Caco-2 (cell line): ENCODE measurements at regions not wholly inside any gene's neighbourhood (a gene's known extent, or its start where the extent isn't known, plus 50 kb on each side); places are given as distances from the start of the nearest gene placed in this dataset.

Experiments
- BruUV-seq: library from RNA; stranded (reverse); fragments of 400-500 nt; replicated peaks from 2 replicates; lab custom pipeline; 2021; lab: Mats Ljungman, UMichigan
- CTCF ChIA-PET: fragments of 300-600 bp; sonication (Branson Sonifier 250); formaldehyde crosslinking; loops from one replicate; lab custom pipeline; 2022; ENCODE audit warnings: antibody characterized with exemption; lab: Charles Lee
- POLR2A ChIA-PET: fragments of 300-600 bp; sonication (Branson Sonifier 250); formaldehyde crosslinking; loops from one replicate; lab custom pipeline; 2022; ENCODE audit warnings: antibody characterized with exemption; lab: Charles Lee
- DNase-seq, 2 experiments: peaks; one replicate each; pipeline versions ENCODE4 v3.0.0 to v3.0.0-alpha.2; 2020 to 2022
- H3K27me3 ChIP-seq: replicated peaks from 2 replicates; pipeline ENCODE4 v1.6.0; 2011; ENCODE audit warnings: low read length; ENCODE audit not compliant: control insufficient read depth, insufficient read depth
- H3K36me3 ChIP-seq: 2 replicates; pipeline ENCODE4 v1.5.1; 2011; ENCODE audit warnings: low read length; ENCODE audit not compliant: control insufficient read depth, insufficient read depth
- H3K4me1 ChIP-seq: fragments of 250-450 bp; sonication (Bioruptor Pico); 2 replicates; pipeline ENCODE4 v1.5.1; 2020; ENCODE audit warnings: mild to moderate bottlenecking
- H3K4me3 ChIP-seq: 2 replicates; pipeline ENCODE4 v1.5.1; 2011; ENCODE audit warnings: low read depth, mild to moderate bottlenecking, control low read depth, low read length
- H3K9me3 ChIP-seq: fragments of 250-450 bp; sonication (Bioruptor Pico); 2 replicates; pipeline ENCODE4 v1.5.1; 2020; ENCODE audit warnings: mild to moderate bottlenecking, moderate library complexity
- H3K27ac Mint-ChIP-seq: one replicate; pipeline ENCODE4 v1.8.0; 2022; ENCODE audit warnings: mixed read lengths; ENCODE audit not compliant: unreplicated experiment
- H3K27me3 Mint-ChIP-seq: one replicate; pipeline ENCODE4 v1.8.0; 2022; ENCODE audit warnings: mixed read lengths; ENCODE audit not compliant: insufficient read depth, unreplicated experiment
- H3K36me3 Mint-ChIP-seq: one replicate; pipeline ENCODE4 v1.8.0; 2022; ENCODE audit warnings: mild to moderate bottlenecking, mixed read lengths; ENCODE audit not compliant: insufficient read depth, unreplicated experiment
- H3K4me1 Mint-ChIP-seq: one replicate; pipeline ENCODE4 v1.8.0; 2022; ENCODE audit warnings: low read depth, mixed read lengths; ENCODE audit not compliant: unreplicated experiment
- H3K4me3 Mint-ChIP-seq: one replicate; pipeline ENCODE4 v1.8.0; 2022; ENCODE audit warnings: mild to moderate bottlenecking, moderate library complexity, mixed read lengths; ENCODE audit not compliant: unreplicated experiment
- H3K9me3 Mint-ChIP-seq: one replicate; pipeline ENCODE4 v1.8.0; 2022; ENCODE audit warnings: mixed read lengths; ENCODE audit not compliant: unreplicated experiment
- intact Hi-C: fragments of 100-400 bp; cut with micrococcal nuclease; formaldehyde crosslinking; loops from one replicate; pipeline ENCODE4 v1.10.0; 2022; ENCODE audit not compliant: unreplicated experiment
- TF ChIP-seq, protein P1 (sequence below), 2 experiments: fragments of 200-600 bp in 1 of 2; IDR thresholded peaks; 1 replicate in 1 of 2; 2 replicates in 1 of 2; pipeline versions ENCODE4 v1.5.1 to v1.8.0; 2011 to 2022; ENCODE audit warnings: antibody characterized with exemption in 1 of 2, control low read depth in 1 of 2, inconsistent platforms in 1 of 2, low read depth in 1 of 2, low read length in 1 of 2, mild to moderate bottlenecking in 1 of 2, moderate library complexity in 1 of 2; ENCODE audit not compliant: insufficient read depth in 1 of 2, severe bottlenecking in 1 of 2, unreplicated experiment in 1 of 2

DNA sequence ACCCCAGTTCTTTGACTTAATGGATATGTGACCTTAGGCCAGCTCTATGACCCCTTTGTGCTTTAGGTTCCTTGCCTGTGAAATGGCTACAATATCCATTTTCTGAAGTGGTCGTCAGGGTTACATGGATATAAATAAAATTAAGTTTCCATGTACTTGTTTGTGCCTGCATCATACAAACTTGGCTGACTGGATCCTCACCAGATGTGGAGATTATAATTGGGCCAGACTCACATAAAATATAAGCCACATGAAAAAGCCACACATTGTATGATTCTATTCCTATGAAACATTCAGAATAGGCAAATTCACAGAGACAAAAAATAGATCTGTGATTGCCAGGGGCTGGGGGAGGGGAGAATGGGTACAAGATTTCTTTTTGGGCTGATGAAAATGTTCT, 100.9 kb upstream of the USP47 start:
- no peaks in the 10 kb centered on the region for H3K4me1 Mint-ChIP-seq
- H3K9me3 Mint-ChIP-seq: no peaks in the 10 kb centered on the region
- no peak for DNase-seq
- ChIA-PET CTCF (no interaction called here), POLR2A (no interaction called here)
- H3K27me3 Mint-ChIP-seq: peaks cover 24% of the 10 kb centered on the region
- no peaks in the 10 kb centered on the region for H3K36me3 ChIP-seq
- H3K27me3 ChIP-seq: no peaks in the 10 kb centered on the region
- no peak overlapping the region for H3K27ac Mint-ChIP-seq
- no peak overlapping the region for H3K4me3 ChIP-seq
- BruUV-seq: no TSS peak
- H3K4me3 Mint-ChIP-seq: no peak overlapping the region
- H3K36me3 Mint-ChIP-seq: no peaks in the 10 kb centered on the region
- no peaks in the 10 kb centered on the region for H3K4me1 ChIP-seq
- TF ChIP-seq, protein P1, sequence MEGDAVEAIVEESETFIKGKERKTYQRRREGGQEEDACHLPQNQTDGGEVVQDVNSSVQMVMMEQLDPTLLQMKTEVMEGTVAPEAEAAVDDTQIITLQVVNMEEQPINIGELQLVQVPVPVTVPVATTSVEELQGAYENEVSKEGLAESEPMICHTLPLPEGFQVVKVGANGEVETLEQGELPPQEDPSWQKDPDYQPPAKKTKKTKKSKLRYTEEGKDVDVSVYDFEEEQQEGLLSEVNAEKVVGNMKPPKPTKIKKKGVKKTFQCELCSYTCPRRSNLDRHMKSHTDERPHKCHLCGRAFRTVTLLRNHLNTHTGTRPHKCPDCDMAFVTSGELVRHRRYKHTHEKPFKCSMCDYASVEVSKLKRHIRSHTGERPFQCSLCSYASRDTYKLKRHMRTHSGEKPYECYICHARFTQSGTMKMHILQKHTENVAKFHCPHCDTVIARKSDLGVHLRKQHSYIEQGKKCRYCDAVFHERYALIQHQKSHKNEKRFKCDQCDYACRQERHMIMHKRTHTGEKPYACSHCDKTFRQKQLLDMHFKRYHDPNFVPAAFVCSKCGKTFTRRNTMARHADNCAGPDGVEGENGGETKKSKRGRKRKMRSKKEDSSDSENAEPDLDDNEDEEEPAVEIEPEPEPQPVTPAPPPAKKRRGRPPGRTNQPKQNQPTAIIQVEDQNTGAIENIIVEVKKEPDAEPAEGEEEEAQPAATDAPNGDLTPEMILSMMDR (IDR thresholded peaks at IDR 0.05; ENCODE audit: insufficient read depth in 1 of 2, low read depth in 1 of 2, low read length in 1 of 2, severe bottlenecking in 1 of 2, unreplicated experiment in 1 of 2): no peak
- intact Hi-C loops: no loop called here
- H3K9me3 ChIP-seq: no peaks in the 10 kb centered on the region

DNA sequence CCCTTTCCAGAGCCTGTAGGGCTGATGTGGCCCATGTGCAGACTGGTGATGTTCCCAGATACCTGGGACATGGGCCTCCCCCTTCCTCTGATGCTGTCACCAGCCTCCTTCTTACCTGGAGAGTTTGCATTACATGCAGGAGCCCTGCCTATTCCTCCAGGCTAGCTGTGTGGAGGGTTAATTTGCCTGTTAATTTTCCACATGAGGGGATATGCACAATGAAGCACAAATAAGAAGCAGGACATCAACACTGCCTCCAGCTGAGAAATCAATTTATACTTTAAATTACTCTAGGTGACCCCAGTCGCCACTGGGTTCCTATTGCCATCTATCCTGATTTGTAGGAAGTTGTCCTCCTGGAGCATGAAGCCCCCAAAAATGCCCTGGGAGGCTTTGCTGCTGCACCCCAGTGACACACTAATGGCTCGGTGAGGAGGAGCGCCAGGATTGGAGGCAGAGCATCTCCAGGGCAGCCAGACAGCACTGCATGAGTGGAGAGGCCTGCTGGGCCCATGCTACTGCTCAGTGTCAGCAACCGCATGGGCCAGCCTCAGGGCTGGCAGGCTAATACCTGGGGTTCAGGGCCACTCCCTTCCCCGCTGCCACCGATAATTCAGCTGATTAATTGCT, 101.6 kb upstream of the USP47 start:
- TF ChIP-seq, protein P1 (IDR thresholded peaks at IDR 0.05; ENCODE audit: insufficient read depth in 1 of 2, low read depth in 1 of 2, low read length in 1 of 2, severe bottlenecking in 1 of 2, unreplicated experiment in 1 of 2): no peak
- Mint-ChIP-seq H3K27me3 (peaks cover 27% of the 10 kb centered on the region), H3K4me3 (no peak overlapping the region), H3K36me3 (no peaks in the 10 kb centered on the region), H3K9me3 (no peaks in the 10 kb centered on the region), H3K4me1 (no peaks in the 10 kb centered on the region), H3K27ac (no peak overlapping the region)
- Histone ChIP-seq H3K36me3 (no peaks in the 10 kb centered on the region), H3K4me3 (no peak overlapping the region), H3K9me3 (no peaks in the 10 kb centered on the region), H3K4me1 (no peaks in the 10 kb centered on the region), H3K27me3 (no peaks in the 10 kb centered on the region)
- DNase-seq: no peak
- CTCF ChIA-PET: no interaction called here
- intact Hi-C loops: no loop called here
- no TSS peak for BruUV-seq
- POLR2A ChIA-PET: no interaction called here

DNA sequence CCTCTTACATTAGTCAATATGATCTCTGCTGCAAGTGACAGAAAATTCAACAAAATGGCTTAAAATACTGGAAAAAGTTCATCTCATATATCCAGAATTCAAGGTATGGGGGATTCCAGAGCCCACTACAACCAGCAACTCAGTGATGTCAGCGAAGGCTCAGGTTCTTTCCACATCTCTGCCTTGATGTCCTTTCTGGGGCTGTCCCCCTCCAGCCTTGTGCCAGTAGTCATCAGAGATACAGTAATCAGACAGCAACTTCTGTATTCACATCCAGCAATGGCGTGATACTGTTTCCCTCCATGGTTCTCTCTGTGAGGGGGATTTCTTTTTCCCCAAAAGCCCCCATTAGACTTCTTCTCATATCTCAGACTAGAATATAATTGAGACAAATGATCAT, 103.4 kb upstream of the USP47 start:
- Mint-ChIP-seq H3K4me3 (no peak overlapping the region), H3K9me3 (no peaks in the 10 kb centered on the region), H3K27me3 (peaks cover 31% of the 10 kb centered on the region), H3K27ac (no peak overlapping the region), H3K36me3 (no peaks in the 10 kb centered on the region), H3K4me1 (no peaks in the 10 kb centered on the region)
- TF ChIP-seq, protein P1 (IDR thresholded peaks at IDR 0.05; ENCODE audit: insufficient read depth in 1 of 2, low read depth in 1 of 2, low read length in 1 of 2, severe bottlenecking in 1 of 2, unreplicated experiment in 1 of 2): no peak
- no peak overlapping the region for H3K4me3 ChIP-seq
- no peaks in the 10 kb centered on the region for H3K27me3 ChIP-seq
- no TSS peak for BruUV-seq
- intact Hi-C loops: no loop called here
- POLR2A ChIA-PET: no interaction called here
- CTCF ChIA-PET: no interaction called here
- no peaks in the 10 kb centered on the region for H3K9me3 ChIP-seq
- H3K4me1 ChIP-seq: no peaks in the 10 kb centered on the region
- H3K36me3 ChIP-seq: no peaks in the 10 kb centered on the region
- no peak for DNase-seq
